Activated T-cell treated with anti-CD3 and anti-CD28 coated beads, Interleukin-2, amount 50 U/mL, for 72 hours (primary cell): ENCODE measurements at regions not wholly inside any gene's neighbourhood (a gene's known extent, or its start where the extent isn't known, plus 50 kb on each side); places are given as distances from the start of the nearest gene placed in this dataset.

Source experiments
- ATAC-seq, 2 donors: fragments of 150-1000 bp; cut with Tn5 transposase; replicated peaks in 1 of 2; 2 replicates each; pipeline ENCODE4 v1.10.0; 2021; ENCODE audit warnings: moderate library complexity in 2 of 2, mild to moderate bottlenecking in 1 of 2
- DNase-seq, 2 donors: peaks; one replicate each; pipeline ENCODE4 v3.0.0; 2021 to 2022; ENCODE audit warnings: mixed read lengths in 1 of 2
- H3K27ac Mint-ChIP-seq: one replicate; pipeline ENCODE4 v1.8.0; 2022; ENCODE audit warnings: mild to moderate bottlenecking, moderate library complexity, mixed read lengths
- H3K27me3 Mint-ChIP-seq: one replicate; pipeline ENCODE4 v1.8.0; 2022; ENCODE audit warnings: low read depth, mixed read lengths
- H3K36me3 Mint-ChIP-seq, 2 donors: one replicate each; pipeline ENCODE4 v1.8.0; 2022; ENCODE audit warnings: mixed read lengths in 2 of 2, mild to moderate bottlenecking in 1 of 2; ENCODE audit not compliant: insufficient read depth in 2 of 2
- H3K4me1 Mint-ChIP-seq: one replicate; pipeline ENCODE4 v1.8.0; 2022; ENCODE audit warnings: low read depth, mixed read lengths
- H3K4me3 Mint-ChIP-seq, 2 donors: one replicate each; pipeline ENCODE4 v1.8.0; 2022; ENCODE audit warnings: mild to moderate bottlenecking in 2 of 2, mixed read lengths in 2 of 2, moderate library complexity in 2 of 2
- H3K9me3 Mint-ChIP-seq, 2 donors: one replicate each; pipeline ENCODE4 v1.8.0; 2022; ENCODE audit warnings: mixed read lengths in 2 of 2

- no peak for ATAC-seq
- H3K4me3 Mint-ChIP-seq, result no peak overlapping the region
- peaks cover 11% of the 10 kb centered on the region for H3K27me3 Mint-ChIP-seq
- H3K27ac Mint-ChIP-seq, result no peak overlapping the region
- peaks cover 4% of the 10 kb centered on the region in 2 donors for H3K9me3 Mint-ChIP-seq
- DNase-seq, result no peak
- no peaks in the 10 kb centered on the region for H3K4me1 Mint-ChIP-seq
- H3K36me3 Mint-ChIP-seq, result no peaks in the 10 kb centered on the region
These were observed 98.7 kb upstream of the RFLNA start for GRCh38 chr12:124196236-124196635.

- ATAC-seq, result no peak
- Mint-ChIP-seq H3K27ac (no peak overlapping the region), H3K4me3 (no peak overlapping the region), H3K9me3 (peaks cover 4 to 8% of the 10 kb centered on the region in 2 donors), H3K4me1 (no peaks in the 10 kb centered on the region), H3K27me3 (peaks cover 23% of the 10 kb centered on the region), H3K36me3 (no peaks in the 10 kb centered on the region)
- DNase-seq, result no peak
These were observed 93.6 kb upstream of the RFLNA start for GRCh38 chr12:124201248-124201647.

- H3K9me3 Mint-ChIP-seq, result peaks cover 0 to 8% of the 10 kb centered on the region in 2 donors
- H3K4me3 Mint-ChIP-seq, result no peak overlapping the region
- ATAC-seq (no peak), DNase-seq (no peak)
- H3K36me3 Mint-ChIP-seq, result peaks cover 0 to 3% of the 10 kb centered on the region in 2 donors
- peaks cover 32% of the 10 kb centered on the region for H3K27me3 Mint-ChIP-seq
- no peak overlapping the region for H3K27ac Mint-ChIP-seq
- no peaks in the 10 kb centered on the region for H3K4me1 Mint-ChIP-seq
These were observed 91.7 kb upstream of the RFLNA start for GRCh38 chr12:124203176-124203575.

- Mint-ChIP-seq H3K4me1 (no peaks in the 10 kb centered on the region), H3K27ac (no peak overlapping the region), H3K27me3 (peaks cover 32% of the 10 kb centered on the region), H3K4me3 (no peak overlapping the region), H3K9me3 (peaks cover 0 to 8% of the 10 kb centered on the region in 2 donors), H3K36me3 (peaks cover 0 to 3% of the 10 kb centered on the region in 2 donors)
- DNase-seq (no peak), ATAC-seq (no peak)
These were observed 89.5 kb upstream of the RFLNA start for GRCh38 chr12:124205405-124205804.

GRCh38 chr12:124207049-124207448, 87.8 kb upstream of the RFLNA start:
- DNase-seq (no peak), ATAC-seq (no peak)
- Mint-ChIP-seq H3K4me3 (no peak overlapping the region), H3K27me3 (peaks cover 20% of the 10 kb centered on the region), H3K27ac (no peak overlapping the region), H3K4me1 (no peaks in the 10 kb centered on the region), H3K36me3 (peaks cover 0 to 3% of the 10 kb centered on the region in 2 donors), H3K9me3 (peaks cover 0 to 6% of the 10 kb centered on the region in 2 donors)

- no peaks in the 10 kb centered on the region for H3K4me1 Mint-ChIP-seq
- DNase-seq, result no peak
- H3K36me3 Mint-ChIP-seq, result peaks cover 0 to 5% of the 10 kb centered on the region in 2 donors
- H3K4me3 Mint-ChIP-seq, result no peak overlapping the region
- no peak overlapping the region for H3K27ac Mint-ChIP-seq
- H3K27me3 Mint-ChIP-seq, result peaks cover 20% of the 10 kb centered on the region
- peaks cover 0 to 6% of the 10 kb centered on the region in 2 donors for H3K9me3 Mint-ChIP-seq
- ATAC-seq, result no peak
These were observed 87.3 kb upstream of the RFLNA start for GRCh38 chr12:124207617-124208016.

- DNase-seq (no peak), ATAC-seq (no peak)
- Mint-ChIP-seq H3K4me1 (no peaks in the 10 kb centered on the region), H3K27me3 (peaks cover 20% of the 10 kb centered on the region), H3K27ac (no peak overlapping the region), H3K9me3 (peaks cover 5 to 9% of the 10 kb centered on the region in 2 donors), H3K4me3 (no peak overlapping the region), H3K36me3 (peaks cover 5% of the 10 kb centered on the region in 2 donors)
These were observed 86.4 kb upstream of the RFLNA start for GRCh38 chr12:124208489-124208888.

- Mint-ChIP-seq H3K36me3 (peaks cover 10 to 11% of the 10 kb centered on the region in 2 donors), H3K4me3 (no peak overlapping the region), H3K4me1 (no peaks in the 10 kb centered on the region), H3K9me3 (peaks cover 10 to 11% of the 10 kb centered on the region in 2 donors), H3K27ac (no peak overlapping the region), H3K27me3 (peaks cover 13% of the 10 kb centered on the region)
- ATAC-seq (no peak), DNase-seq (no peak)
These were observed 83.8 kb upstream of the RFLNA start for GRCh38 chr12:124210991-124211577.

- H3K9me3 Mint-ChIP-seq, result peaks cover 7 to 11% of the 10 kb centered on the region in 2 donors
- ATAC-seq (no peak), DNase-seq (no peak)
- no peaks in the 10 kb centered on the region for H3K4me1 Mint-ChIP-seq
- H3K27ac Mint-ChIP-seq, result no peak overlapping the region
- peaks cover 6% of the 10 kb centered on the region for H3K27me3 Mint-ChIP-seq
- H3K36me3 Mint-ChIP-seq, result peaks cover 7 to 11% of the 10 kb centered on the region in 2 donors
- no peak overlapping the region for H3K4me3 Mint-ChIP-seq
These were observed 83.1 kb upstream of the RFLNA start for GRCh38 chr12:124211753-124212152.

- no peak for DNase-seq
- no peaks in the 10 kb centered on the region for H3K4me1 Mint-ChIP-seq
These were observed 81.1 kb upstream of the RFLNA start for GRCh38 chr12:124213666-124214347.

GRCh38 chr12:124214574-124214973, 80.3 kb upstream of the RFLNA start:
- H3K36me3 Mint-ChIP-seq, result peaks cover 7 to 11% of the 10 kb centered on the region in 2 donors
- ATAC-seq (no peak), DNase-seq (no peak)
- H3K4me1 Mint-ChIP-seq, result no peaks in the 10 kb centered on the region
- no peaks in the 10 kb centered on the region for H3K27me3 Mint-ChIP-seq
- peaks cover 7 to 11% of the 10 kb centered on the region in 2 donors for H3K9me3 Mint-ChIP-seq
- no peak overlapping the region for H3K27ac Mint-ChIP-seq
- H3K4me3 Mint-ChIP-seq, result no peak overlapping the region

More at GRCh38 chr12:124213666-124214347, 81.1 kb upstream of the RFLNA start:
- no peak for ATAC-seq
- peaks cover 7 to 11% of the 10 kb centered on the region in 2 donors for H3K9me3 Mint-ChIP-seq
- H3K27ac Mint-ChIP-seq, result no peak overlapping the region
- H3K36me3 Mint-ChIP-seq, result peaks cover 7 to 11% of the 10 kb centered on the region in 2 donors
- no peak overlapping the region for H3K4me3 Mint-ChIP-seq
- H3K27me3 Mint-ChIP-seq, result no peaks in the 10 kb centered on the region

- Mint-ChIP-seq H3K4me3 (no peak overlapping the region), H3K9me3 (peaks cover 13 to 16% of the 10 kb centered on the region in 2 donors), H3K36me3 (peaks cover 11 to 13% of the 10 kb centered on the region in 2 donors), H3K27ac (no peak overlapping the region), H3K27me3 (no peaks in the 10 kb centered on the region), H3K4me1 (no peaks in the 10 kb centered on the region)
- ATAC-seq, result no peak
- DNase-seq, result no peak
These were observed 77.9 kb upstream of the RFLNA start for GRCh38 chr12:124216966-124217365.

GRCh38 chr12:124217508-124218242, 77.2 kb upstream of the RFLNA start:
- H3K27ac Mint-ChIP-seq, result no peak overlapping the region
- H3K9me3 Mint-ChIP-seq, result peaks cover 13 to 16% of the 10 kb centered on the region in 2 donors
- H3K27me3 Mint-ChIP-seq, result no peaks in the 10 kb centered on the region
- no peaks in the 10 kb centered on the region for H3K4me1 Mint-ChIP-seq
- DNase-seq (no peak), ATAC-seq (no peak)
- H3K4me3 Mint-ChIP-seq, result no peak overlapping the region
- peaks cover 11 to 13% of the 10 kb centered on the region in 2 donors for H3K36me3 Mint-ChIP-seq
